ENCODE measurements at regions not wholly inside any gene's neighbourhood (a gene's known extent, or its start where the extent isn't known, plus 50 kb on each side); places are given as distances from the start of the nearest gene placed in this dataset.

DNA sequence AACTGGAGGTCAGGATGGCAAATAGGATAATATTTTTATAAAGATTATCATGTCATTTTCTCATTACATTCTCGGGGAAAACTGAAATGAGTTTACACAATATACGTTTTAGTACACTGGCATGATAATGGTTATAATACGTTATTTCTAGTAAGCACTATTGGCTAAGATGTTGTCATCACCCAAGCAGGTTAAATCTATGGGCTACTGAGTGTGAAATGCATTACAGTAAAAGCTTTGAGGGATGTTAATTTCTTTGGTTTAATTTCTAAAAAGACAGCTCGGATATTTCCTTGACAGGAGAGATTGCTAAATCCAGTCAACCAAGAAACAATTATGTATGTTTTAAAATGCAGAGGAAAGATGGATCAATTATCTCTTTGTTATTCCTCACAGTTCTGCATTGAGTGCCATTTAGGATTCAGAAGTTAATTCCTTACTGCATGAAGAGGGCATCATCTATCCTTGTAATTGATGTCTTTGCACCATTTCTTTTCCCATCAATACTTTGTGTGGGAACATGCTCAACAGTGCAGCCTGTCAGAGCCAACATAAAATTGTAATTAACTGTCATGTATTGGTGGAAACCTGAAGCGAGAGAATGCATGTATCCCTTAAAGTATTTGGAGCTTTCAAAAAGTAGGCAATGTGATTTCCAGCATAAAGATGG, 222.4 kb upstream of the ZP4 start:
- Histone ChIP-seq H3K9me1 (replicated peaks; ENCODE audit: control insufficient read depth, extremely low read depth, insufficient read depth, low read length) (no peaks in the 10 kb centered on the region), H4K20me1 (replicated peaks; ENCODE audit: control insufficient read depth, extremely low read depth, insufficient read depth, low read length) (no peaks in the 10 kb centered on the region), H3K9ac (replicated peaks; ENCODE audit: extremely low read depth, insufficient read depth, low read length) (no peak overlapping the region), H3K4me2 (ENCODE audit: insufficient read depth, low read length) (no peak overlapping the region), H3K4me1 (ENCODE audit: control insufficient read depth, extremely low read depth, insufficient read depth, low read length) (no peaks in the 10 kb centered on the region), H3K79me2 (ENCODE audit: control insufficient read depth, insufficient read depth, low read length) (no peaks in the 10 kb centered on the region), H3K27me3 (ENCODE audit: control insufficient read depth in 2 of 2, insufficient read depth in 2 of 2, low read length in 2 of 2) (no peaks in the 10 kb centered on the region), H3K9me3 (replicated peaks; ENCODE audit: control insufficient read depth, insufficient read depth, low read length) (no peaks in the 10 kb centered on the region), H2AFZ (ENCODE audit: low read depth, low read length) (no peak overlapping the region), H3K4me3 (replicated peaks in 1 of 3; ENCODE audit: insufficient read depth in 1 of 3, low read depth in 1 of 3, low read length in 3 of 3) (no peak overlapping the region), H3K36me3 (ENCODE audit: control insufficient read depth in 2 of 2, extremely low read depth in 1 of 2, insufficient read depth in 2 of 2, low read length in 2 of 2) (no peaks in the 10 kb centered on the region), H3K27ac (ENCODE audit: insufficient read depth, low read depth, low read length) (no peak overlapping the region)
- ChIA-PET POLR2A (no interaction called here), CTCF (no interaction called here)
- FAIRE-seq: no peak
- BruUV-seq (replicated peaks): no TSS peak
- TF ChIP-seq EZH2 (IDR thresholded peaks at IDR 0.05; ENCODE audit: borderline replicate concordance, low read depth, low read length, severe bottlenecking): no peak
- no peak for TF ChIP-seq MYC (IDR thresholded peaks at IDR 0.05; ENCODE audit: low read depth, low read length)
- no peak for TF ChIP-seq FOS (IDR thresholded peaks at IDR 0.05; ENCODE audit: borderline replicate concordance, insufficient read depth, low read length)
- no peak for TF ChIP-seq MAX (IDR thresholded peaks at IDR 0.05; ENCODE audit: insufficient read depth, insufficient read length)
- DNase-seq (ENCODE audit: low read depth, low spot score): no peak
- dilution Hi-C loops (cut with MboI; ENCODE audit: extremely low pct_ligation_motif_present, low sequenced_read_pairs): no loop called here
- intact Hi-C loops (cut with micrococcal nuclease): no loop called here

DNA sequence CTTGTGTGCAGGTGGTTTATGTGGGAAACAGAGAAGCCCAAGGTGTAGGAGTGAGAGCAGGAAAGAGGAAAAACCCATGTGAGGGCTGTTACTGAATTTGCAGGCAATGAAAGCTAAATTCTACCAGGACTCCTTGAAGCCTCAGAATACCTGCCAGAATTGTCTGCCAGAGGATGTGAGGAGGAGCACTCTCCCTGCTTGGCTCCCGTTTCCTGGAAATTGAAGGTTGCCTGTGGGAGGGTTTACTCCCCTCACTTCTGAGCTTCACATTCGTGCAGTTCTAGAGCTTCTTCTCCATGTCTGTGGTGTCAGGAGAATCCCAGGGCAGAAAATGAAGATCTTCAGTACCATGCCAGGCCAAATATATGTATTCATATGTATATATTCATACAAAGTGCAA, 220.8 kb upstream of the ZP4 start:
- FAIRE-seq: no peak

More for the DNA sequence above, 220.8 kb upstream of the ZP4 start:
- H3K27ac ChIP-seq (ENCODE audit: insufficient read depth, low read depth, low read length): no peak overlapping the region
- no peak overlapping the region for H3K4me2 ChIP-seq (ENCODE audit: insufficient read depth, low read length)
- H3K4me3 ChIP-seq (replicated peaks in 1 of 3; ENCODE audit: insufficient read depth in 1 of 3, low read depth in 1 of 3, low read length in 3 of 3): no peak overlapping the region
- H2AFZ ChIP-seq (ENCODE audit: low read depth, low read length): no peak overlapping the region
- dilution Hi-C loops (cut with MboI; ENCODE audit: extremely low pct_ligation_motif_present, low sequenced_read_pairs): no loop called here
- no peaks in the 10 kb centered on the region for H3K9me1 ChIP-seq (replicated peaks; ENCODE audit: control insufficient read depth, extremely low read depth, insufficient read depth, low read length)
- intact Hi-C loops (cut with micrococcal nuclease): no loop called here
- H3K9me3 ChIP-seq (replicated peaks; ENCODE audit: control insufficient read depth, insufficient read depth, low read length): no peaks in the 10 kb centered on the region
- H3K27me3 ChIP-seq (ENCODE audit: control insufficient read depth in 2 of 2, insufficient read depth in 2 of 2, low read length in 2 of 2): no peaks in the 10 kb centered on the region
- no peaks in the 10 kb centered on the region for H3K4me1 ChIP-seq (ENCODE audit: control insufficient read depth, extremely low read depth, insufficient read depth, low read length)
- TF ChIP-seq EZH2 (IDR thresholded peaks at IDR 0.05; ENCODE audit: borderline replicate concordance, low read depth, low read length, severe bottlenecking) (no peak), POLR2A (IDR thresholded peaks at IDR 0.05; ENCODE audit: low read depth, low read length) (no peak), CTCF (IDR thresholded peaks at IDR 0.05; ENCODE audit: extremely low read depth in 1 of 2, insufficient read depth in 1 of 2, low read depth in 1 of 2, low read length in 2 of 2) (no peak), MYC (IDR thresholded peaks at IDR 0.05; ENCODE audit: low read depth, low read length) (no peak), JUN (IDR thresholded peaks at IDR 0.05; ENCODE audit: borderline replicate concordance, insufficient read depth, insufficient read length, low read depth) (no peak), GATA2 (IDR thresholded peaks at IDR 0.05; ENCODE audit: insufficient read depth, insufficient read length, low read depth, low read length) (no peak), FOS (IDR thresholded peaks at IDR 0.05; ENCODE audit: borderline replicate concordance, insufficient read depth, low read length) (no peak), POLR2AphosphoS5 (IDR thresholded peaks at IDR 0.05; ENCODE audit: insufficient read depth, low read depth, low read length) (no peak), MAX (IDR thresholded peaks at IDR 0.05; ENCODE audit: insufficient read depth, insufficient read length) (no peak)
- H3K36me3 ChIP-seq (ENCODE audit: control insufficient read depth in 2 of 2, extremely low read depth in 1 of 2, insufficient read depth in 2 of 2, low read length in 2 of 2): no peaks in the 10 kb centered on the region
- H3K9ac ChIP-seq (replicated peaks; ENCODE audit: extremely low read depth, insufficient read depth, low read length): no peak overlapping the region
- no TSS peak for BruUV-seq (replicated peaks)
- no peaks in the 10 kb centered on the region for H4K20me1 ChIP-seq (replicated peaks; ENCODE audit: control insufficient read depth, extremely low read depth, insufficient read depth, low read length)
- ChIA-PET POLR2A (no interaction called here), CTCF (no interaction called here)
- DNase-seq (ENCODE audit: low read depth, low spot score): no peak
- H3K79me2 ChIP-seq (ENCODE audit: control insufficient read depth, insufficient read depth, low read length): no peaks in the 10 kb centered on the region

Measured in endothelial cell of umbilical vein (primary cell).